WTC11 (cell line): ENCODE measurements at regions not wholly inside any gene's neighbourhood (a gene's known extent, or its start where the extent isn't known, plus 50 kb on each side); places are given as distances from the start of the nearest gene placed in this dataset.

Experiments
- ATAC-seq: fragments of 200-7000 bp; cut with Tn5 transposase; 2 replicates; pipeline ENCODE4 v1.10.0; 2021; ENCODE audit warnings: mild to moderate bottlenecking, moderate library complexity
- CTCF ChIA-PET: fragments of 300-600 bp; sonication (Branson Sonifier 250); formaldehyde crosslinking; loops from one replicate; lab custom pipeline; 2021; ENCODE audit warnings: antibody characterized with exemption; lab: Charles Lee
- POLR2A ChIA-PET: fragments of 350-600 bp; sonication (Branson Sonifier 250); formaldehyde crosslinking; loops from one replicate; lab custom pipeline; 2021; ENCODE audit warnings: antibody characterized with exemption; lab: Charles Lee
- DNase-seq: peaks from one replicate; pipeline ENCODE4 v3.0.0; 2021; ENCODE audit warnings: low spot score
- H3K27ac Mint-ChIP-seq: 2 replicates; pipeline ENCODE4 v1.8.0; 2021; ENCODE audit warnings: mixed read lengths
- H3K27me3 Mint-ChIP-seq: 2 replicates; pipeline ENCODE4 v1.8.0; 2021; ENCODE audit warnings: low read depth, mild to moderate bottlenecking, moderate library complexity, mixed read lengths
- H3K36me3 Mint-ChIP-seq: 2 replicates; pipeline ENCODE4 v1.8.0; 2021; ENCODE audit warnings: mixed read lengths
- H3K4me1 Mint-ChIP-seq: 2 replicates; pipeline ENCODE4 v1.8.0; 2022; ENCODE audit warnings: mixed read lengths
- H3K4me3 Mint-ChIP-seq: 2 replicates; pipeline ENCODE4 v1.8.0; 2021; ENCODE audit warnings: mild to moderate bottlenecking, moderate library complexity, mixed read lengths
- H3K9me3 Mint-ChIP-seq: 2 replicates; pipeline ENCODE4 v1.8.0; 2021; ENCODE audit warnings: mixed read lengths
- ATF1 ChIP-seq: sonication (generic); formaldehyde crosslinking; IDR thresholded peaks from 2 replicates; pipeline ENCODE4 v1.8.1; 2023; ENCODE audit warnings: mild to moderate bottlenecking, moderate library complexity, missing genetic modification reagents
- CBFB ChIP-seq: sonication (generic); formaldehyde crosslinking; IDR thresholded peaks from 2 replicates; pipeline ENCODE4 v1.8.1; 2022; ENCODE audit warnings: mild to moderate bottlenecking, low read depth, missing genetic modification reagents
- CDX4 ChIP-seq: fragments of 250-450 bp; sonication (Bioruptor Pico); IDR thresholded peaks from 2 replicates; pipeline ENCODE4 v1.9.0; 2021; ENCODE audit warnings: moderate library complexity, mild to moderate bottlenecking, inconsistent platforms, borderline replicate concordance
- CREB1 ChIP-seq: sonication (generic); formaldehyde crosslinking; IDR thresholded peaks from 2 replicates; pipeline ENCODE4 v1.8.0; 2023; ENCODE audit warnings: mild to moderate bottlenecking, missing genetic modification reagents
- E2F1 ChIP-seq: sonication (generic); formaldehyde crosslinking; IDR thresholded peaks from 2 replicates; pipeline ENCODE4 v1.8.0; 2022; ENCODE audit warnings: mild to moderate bottlenecking, missing genetic modification reagents
- EMX1 ChIP-seq: fragments of 250-450 bp; sonication (Bioruptor Pico); IDR thresholded peaks from 2 replicates; pipeline ENCODE4 v1.8.0; 2021; ENCODE audit warnings: mild to moderate bottlenecking
- ETV6 ChIP-seq: sonication (generic); formaldehyde crosslinking; IDR thresholded peaks from 2 replicates; pipeline ENCODE4 v1.8.1; 2022; ENCODE audit warnings: mild to moderate bottlenecking, missing genetic modification reagents
- KAT7 ChIP-seq: sonication (generic); formaldehyde crosslinking; IDR thresholded peaks from 2 replicates; pipeline ENCODE4 v1.8.1; 2023; ENCODE audit warnings: missing genetic modification reagents, mild to moderate bottlenecking, borderline replicate concordance
- NFYB ChIP-seq: sonication (generic); formaldehyde crosslinking; conservative IDR thresholded peaks from 2 replicates; pipeline ENCODE4 v1.8.0; 2022; ENCODE audit warnings: low read depth, missing genetic modification reagents
- NR2C2 ChIP-seq: sonication (generic); formaldehyde crosslinking; IDR thresholded peaks from 2 replicates; pipeline ENCODE4 v1.8.0; 2022; ENCODE audit warnings: mild to moderate bottlenecking, missing genetic modification reagents
- PRRX2 ChIP-seq: fragments of 250-450 bp; sonication (Bioruptor Pico); IDR thresholded peaks from 2 replicates; pipeline ENCODE4 v1.8.0; 2021; ENCODE audit warnings: mild to moderate bottlenecking
- RORB ChIP-seq: fragments of 250-450 bp; sonication (Bioruptor Pico); IDR thresholded peaks from 2 replicates; pipeline ENCODE4 v1.9.0; 2021; ENCODE audit warnings: mild to moderate bottlenecking
- SMAD3 ChIP-seq: sonication (generic); formaldehyde crosslinking; IDR thresholded peaks from 2 replicates; pipeline ENCODE4 v1.8.0; 2022; ENCODE audit warnings: missing genetic modification reagents, mild to moderate bottlenecking, borderline replicate concordance
- SP1 ChIP-seq: sonication (generic); formaldehyde crosslinking; conservative IDR thresholded peaks from 2 replicates; pipeline ENCODE4 v1.8.1; 2022; ENCODE audit warnings: missing genetic modification reagents
- USF1 ChIP-seq: sonication (generic); formaldehyde crosslinking; IDR thresholded peaks from 2 replicates; pipeline ENCODE4 v1.8.0; 2022; ENCODE audit warnings: mild to moderate bottlenecking, missing genetic modification reagents
- ZBTB21 ChIP-seq: sonication (generic); formaldehyde crosslinking; IDR thresholded peaks from 2 replicates; pipeline ENCODE4 v1.8.1; 2023; ENCODE audit warnings: mild to moderate bottlenecking, missing genetic modification reagents, borderline replicate concordance
- ZMAT4 ChIP-seq: fragments of 250-450 bp; sonication (Bioruptor Pico); IDR thresholded peaks from 2 replicates; pipeline ENCODE4 v1.9.0; 2021; ENCODE audit warnings: mild to moderate bottlenecking
- ZNF263 ChIP-seq: sonication (generic); formaldehyde crosslinking; IDR thresholded peaks from 2 replicates; pipeline ENCODE4 v1.8.1; 2022; ENCODE audit warnings: low read depth, mild to moderate bottlenecking, moderate library complexity, missing genetic modification reagents
- ZNF423 ChIP-seq: fragments of 250-450 bp; sonication (Bioruptor Pico); IDR thresholded peaks from 2 replicates; pipeline ENCODE4 v2.1.2; 2022; ENCODE audit warnings: mild to moderate bottlenecking, moderate library complexity
- ZSCAN18 ChIP-seq: fragments of 250-450 bp; sonication (Bioruptor Pico); IDR thresholded peaks from 2 replicates; pipeline ENCODE4 v2.1.2; 2022; ENCODE audit warnings: mild to moderate bottlenecking, moderate library complexity
- TF ChIP-seq, protein P1 (sequence below): sonication (generic); formaldehyde crosslinking; IDR thresholded peaks from 2 replicates; pipeline ENCODE4 v1.8.0; 2022; ENCODE audit warnings: missing genetic modification reagents
- TF ChIP-seq, protein P2 (sequence below): sonication (generic); formaldehyde crosslinking; IDR thresholded peaks from 2 replicates; pipeline ENCODE4 v1.8.0; 2023; ENCODE audit warnings: missing genetic modification reagents

DNA sequence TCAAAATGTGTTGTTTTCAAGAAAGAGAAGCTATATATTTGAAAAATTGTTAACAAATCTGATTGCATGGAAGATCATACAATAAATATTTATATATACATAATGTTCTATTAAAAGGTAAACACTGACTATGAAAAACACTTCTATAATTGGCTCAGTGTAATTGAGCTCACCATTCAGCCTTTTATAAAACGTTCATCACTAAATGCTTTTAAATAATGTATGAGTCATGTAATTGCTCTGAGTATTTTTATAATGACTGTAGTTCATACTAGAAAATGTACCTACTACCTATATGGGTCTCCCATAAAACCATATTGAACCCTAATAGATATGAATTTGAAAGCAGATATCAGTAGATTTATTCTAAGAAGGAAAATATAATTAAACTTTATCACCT lies 240.4 kb upstream of the MGAT4C start:
- Mint-ChIP-seq H3K4me3 (no peak overlapping the region), H3K27ac (no peak overlapping the region), H3K36me3 (no peaks in the 10 kb centered on the region; the same call in 1 of the 2 replicates), H3K9me3 (peaks cover 7% of the 10 kb centered on the region), H3K4me1 (peaks cover 13% of the 10 kb centered on the region), H3K27me3 (no peaks in the 10 kb centered on the region; the same call in 1 of the 2 replicates)
- TF ChIP-seq USF1 (no peak), RORB (no peak), CREB1 (no peak), SMAD3 (CRISPR knock-in tag) (no peak), E2F1 (CRISPR knock-in tag) (no peak), NFYB (CRISPR knock-in tag) (no peak), ZMAT4 (CRISPR knock-in tag) (no peak), CDX4 (no peak), NR2C2 (no peak), ATF1 (CRISPR knock-in tag) (no peak), EMX1 (CRISPR knock-in tag) (no peak), CBFB (no peak)
- TF ChIP-seq, protein P1, sequence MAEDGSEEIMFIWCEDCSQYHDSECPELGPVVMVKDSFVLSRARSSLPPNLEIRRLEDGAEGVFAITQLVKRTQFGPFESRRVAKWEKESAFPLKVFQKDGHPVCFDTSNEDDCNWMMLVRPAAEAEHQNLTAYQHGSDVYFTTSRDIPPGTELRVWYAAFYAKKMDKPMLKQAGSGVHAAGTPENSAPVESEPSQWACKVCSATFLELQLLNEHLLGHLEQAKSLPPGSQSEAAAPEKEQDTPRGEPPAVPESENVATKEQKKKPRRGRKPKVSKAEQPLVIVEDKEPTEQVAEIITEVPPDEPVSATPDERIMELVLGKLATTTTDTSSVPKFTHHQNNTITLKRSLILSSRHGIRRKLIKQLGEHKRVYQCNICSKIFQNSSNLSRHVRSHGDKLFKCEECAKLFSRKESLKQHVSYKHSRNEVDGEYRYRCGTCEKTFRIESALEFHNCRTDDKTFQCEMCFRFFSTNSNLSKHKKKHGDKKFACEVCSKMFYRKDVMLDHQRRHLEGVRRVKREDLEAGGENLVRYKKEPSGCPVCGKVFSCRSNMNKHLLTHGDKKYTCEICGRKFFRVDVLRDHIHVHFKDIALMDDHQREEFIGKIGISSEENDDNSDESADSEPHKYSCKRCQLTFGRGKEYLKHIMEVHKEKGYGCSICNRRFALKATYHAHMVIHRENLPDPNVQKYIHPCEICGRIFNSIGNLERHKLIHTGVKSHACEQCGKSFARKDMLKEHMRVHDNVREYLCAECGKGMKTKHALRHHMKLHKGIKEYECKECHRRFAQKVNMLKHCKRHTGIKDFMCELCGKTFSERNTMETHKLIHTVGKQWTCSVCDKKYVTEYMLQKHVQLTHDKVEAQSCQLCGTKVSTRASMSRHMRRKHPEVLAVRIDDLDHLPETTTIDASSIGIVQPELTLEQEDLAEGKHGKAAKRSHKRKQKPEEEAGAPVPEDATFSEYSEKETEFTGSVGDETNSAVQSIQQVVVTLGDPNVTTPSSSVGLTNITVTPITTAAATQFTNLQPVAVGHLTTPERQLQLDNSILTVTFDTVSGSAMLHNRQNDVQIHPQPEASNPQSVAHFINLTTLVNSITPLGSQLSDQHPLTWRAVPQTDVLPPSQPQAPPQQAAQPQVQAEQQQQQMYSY (CRISPR knock-in tag): no peak
- CTCF ChIA-PET: no interaction called here
- POLR2A ChIA-PET: no interaction called here
- DNase-seq: no peak
- ATAC-seq: no peak

DNA sequence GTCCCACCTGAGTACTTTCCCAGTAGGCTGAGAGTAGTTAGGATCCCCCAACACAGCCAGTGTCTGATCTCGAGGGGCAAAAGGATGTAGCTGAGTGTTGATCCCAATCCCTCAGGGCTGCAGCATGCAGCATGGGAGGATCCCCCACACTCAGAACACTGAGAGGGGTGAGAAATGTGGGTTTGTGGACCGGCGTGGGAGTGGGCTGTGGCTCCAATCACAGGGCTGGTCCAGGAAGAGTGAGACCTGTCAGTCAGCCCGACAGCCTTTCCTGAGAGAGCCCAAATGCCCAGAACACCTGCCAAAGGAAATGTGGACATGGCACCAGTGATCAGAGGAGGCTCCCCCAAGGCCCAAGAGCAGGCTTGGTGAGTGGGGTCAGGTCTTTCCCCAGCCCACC lies 228.3 kb upstream of the MGAT4C start:
- CTCF ChIA-PET: no interaction called here
- ATAC-seq (no peak), DNase-seq (no peak)
- Mint-ChIP-seq H3K36me3 (no peaks in the 10 kb centered on the region), H3K4me3 (no peak overlapping the region), H3K27ac (no peak overlapping the region), H3K4me1 (peaks cover 16% of the 10 kb centered on the region), H3K27me3 (no peaks in the 10 kb centered on the region; the same call in 1 of the 2 replicates), H3K9me3 (peaks cover 7% of the 10 kb centered on the region)
- TF ChIP-seq PRRX2 (CRISPR knock-in tag): no peak
- no peak for TF ChIP-seq ZNF263 (CRISPR knock-in tag)
- TF ChIP-seq ZSCAN18 (CRISPR knock-in tag): no peak
- no peak for TF ChIP-seq SP1 (CRISPR knock-in tag)
- TF ChIP-seq ETV6 (CRISPR knock-in tag): no peak
- no peak for TF ChIP-seq RORB
- TF ChIP-seq, protein P2, sequence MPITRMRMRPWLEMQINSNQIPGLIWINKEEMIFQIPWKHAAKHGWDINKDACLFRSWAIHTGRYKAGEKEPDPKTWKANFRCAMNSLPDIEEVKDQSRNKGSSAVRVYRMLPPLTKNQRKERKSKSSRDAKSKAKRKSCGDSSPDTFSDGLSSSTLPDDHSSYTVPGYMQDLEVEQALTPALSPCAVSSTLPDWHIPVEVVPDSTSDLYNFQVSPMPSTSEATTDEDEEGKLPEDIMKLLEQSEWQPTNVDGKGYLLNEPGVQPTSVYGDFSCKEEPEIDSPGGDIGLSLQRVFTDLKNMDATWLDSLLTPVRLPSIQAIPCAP: no peak
- no peak for TF ChIP-seq ZBTB21 (CRISPR knock-in tag)
- no peak for TF ChIP-seq KAT7 (CRISPR knock-in tag)
- no peak for TF ChIP-seq ZNF423 (CRISPR knock-in tag)
- POLR2A ChIA-PET: no interaction called here
